GM12864 (cell line): ENCODE measurements at regions not wholly inside any gene's neighbourhood (a gene's known extent, or its start where the extent isn't known, plus 50 kb on each side); places are given as distances from the start of the nearest gene placed in this dataset.

Experiments
- DNase-seq: peaks from one replicate; pipeline ENCODE4 v3.0.0-alpha.2; 2011; ENCODE audit warnings: low read depth
- H3K4me3 ChIP-seq: 2 replicates; pipeline ENCODE4 v1.5.1; 2011; ENCODE audit warnings: mild to moderate bottlenecking, low read depth, low read length, control low read depth
- CTCF ChIP-seq: IDR thresholded peaks from 2 replicates; pipeline ENCODE4 v1.5.1; 2011; ENCODE audit warnings: low read depth, mild to moderate bottlenecking, moderate library complexity, low read length, control low read depth, inconsistent platforms; ENCODE audit errors: missing control alignments

GRCh38 chr5:102595332-102595731 is 96.5 kb upstream of the SLCO6A1 start:
- no peak for DNase-seq
- TF ChIP-seq CTCF = no peak
- no peak overlapping the region for H3K4me3 ChIP-seq

- no peak for DNase-seq
- no peak for TF ChIP-seq CTCF
- H3K4me3 ChIP-seq = no peak overlapping the region
These were observed 97.3 kb upstream of the SLCO6A1 start for GRCh38 chr5:102596113-102596512.

GRCh38 chr5:102596951-102597350 is 98.2 kb upstream of the SLCO6A1 start:
- no peak for TF ChIP-seq CTCF
- DNase-seq = no peak
- H3K4me3 ChIP-seq = no peak overlapping the region

GRCh38 chr5:102599289-102599688 is 100.5 kb upstream of the SLCO6A1 start:
- H3K4me3 ChIP-seq = no peak overlapping the region
- no peak for DNase-seq
- no peak for TF ChIP-seq CTCF

GRCh38 chr5:102600964-102601363 is 102.2 kb upstream of the SLCO6A1 start:
- no peak for TF ChIP-seq CTCF
- H3K4me3 ChIP-seq = no peak overlapping the region
- no peak for DNase-seq

GRCh38 chr5:102603670-102604069 is 104.9 kb upstream of the SLCO6A1 start:
- TF ChIP-seq CTCF = no peak
- DNase-seq = no peak
- no peak overlapping the region for H3K4me3 ChIP-seq

GRCh38 chr5:102608414-102608813 is 109.6 kb upstream of the SLCO6A1 start:
- H3K4me3 ChIP-seq = no peak overlapping the region
- TF ChIP-seq CTCF = no peak
- no peak for DNase-seq
